Kidney (tissue), 13 donors: ENCODE measurements at regions not wholly inside any gene's neighbourhood (a gene's known extent, or its start where the extent isn't known, plus 50 kb on each side); places are given as distances from the start of the nearest gene placed in this dataset.
A peak's percentile ranks its signal among the peaks of the same experiment; 100 is the strongest.

Experiments
- DNase-seq, 5 donors: peaks; one replicate each; pipeline ENCODE4 v3.0.0-alpha.2; 2013 to 2020
- FAIRE-seq: peaks from 2 replicates; lab custom pipeline; 2012; peaks lifted over from hg19 to GRCh38; lab: Jason Lieb, UNC
- H3K27ac ChIP-seq, 2 donors: one replicate each; pipeline ENCODE4 v1.7.0; 2013; ENCODE audit warnings: low read depth in 2 of 2, low read length in 2 of 2, inconsistent platforms in 1 of 2
- H3K27me3 ChIP-seq: one replicate; pipeline ENCODE4 v1.7.1; 2013; ENCODE audit warnings: low read length, inconsistent platforms; ENCODE audit not compliant: control insufficient read depth, insufficient read depth
- H3K36me3 ChIP-seq, 3 donors: one replicate each; pipeline versions ENCODE4 v1.7.0 to v1.7.1; 2013; ENCODE audit warnings: low read length in 3 of 3, control low read depth in 1 of 3, inconsistent platforms in 1 of 3; ENCODE audit not compliant: insufficient read depth in 3 of 3, control insufficient read depth in 2 of 3
- H3K4me1 ChIP-seq, 3 donors: one replicate each; pipeline versions ENCODE4 v1.7.0 to v1.7.1; 2013; ENCODE audit warnings: low read length in 3 of 3, inconsistent platforms in 1 of 3, low read depth in 1 of 3; ENCODE audit not compliant: control insufficient read depth in 2 of 3, insufficient read depth in 2 of 3
- H3K4me3 ChIP-seq, 3 donors: one replicate each; pipeline versions ENCODE4 v1.7.0 to v1.8.1; 2013; ENCODE audit warnings: low read length in 3 of 3, control low read depth in 1 of 3, inconsistent platforms in 1 of 3
- H3K9ac ChIP-seq, 3 donors: one replicate each; pipeline versions ENCODE4 v1.7.0 to v1.7.1; 2013; ENCODE audit warnings: low read length in 3 of 3, control low read depth in 1 of 3, inconsistent platforms in 1 of 3
- H3K9me3 ChIP-seq, 3 donors: one replicate each; pipeline versions ENCODE4 v1.7.0 to v1.7.1; 2013; ENCODE audit warnings: low read length in 3 of 3, control low read depth in 1 of 3, inconsistent platforms in 1 of 3; ENCODE audit not compliant: control insufficient read depth in 2 of 3, insufficient read depth in 1 of 3
- CTCF ChIP-seq: IDR thresholded peaks from 3 replicates; pipeline ENCODE4 v1.5.1; 2012; ENCODE audit warnings: mild to moderate bottlenecking, moderate library complexity, borderline replicate concordance; ENCODE audit not compliant: insufficient read depth; ENCODE audit errors: extremely low read depth
- intact Hi-C: fragments of 100-400 bp; cut with DNase I; formaldehyde crosslinking; loops from one replicate; pipeline ENCODE4 v1.11.1; 2022
- donor health status: control.
- donor health status: control.
- donor health status: control.
- donor health status: control.
- donor health status: control.
- donor health status: DM: yes; HTN: yes; CAD: no.
- donor health status: Normal renal cell carcinoma (clear cell type).

GRCh38 chr6:14974792-14975470, 270.9 kb upstream of the JARID2 start:
- FAIRE-seq (no peak), DNase-seq (no peak)
- Histone ChIP-seq H3K4me3 (no peak overlapping the region), H3K9ac (no peak overlapping the region), H3K9me3 (no peaks in the 10 kb centered on the region), H3K27ac (no peak overlapping the region), H3K36me3 (no peaks in the 10 kb centered on the region), H3K27me3 (no peaks in the 10 kb centered on the region), H3K4me1 (no peaks in the 10 kb centered on the region)
- TF ChIP-seq CTCF = no peak
- intact Hi-C loops = no loop called here

GRCh38 chr6:14975471-14975817, 270.4 kb upstream of the JARID2 start:
- no peak for FAIRE-seq

GRCh38 chr6:14977747-14978382, 268.0 kb upstream of the JARID2 start:
- intact Hi-C loops = no loop called here
- no peak for FAIRE-seq
- H3K27me3 ChIP-seq = no peaks in the 10 kb centered on the region

More at GRCh38 chr6:14975471-14975817, 270.4 kb upstream of the JARID2 start:
- intact Hi-C loops = no loop called here
- Histone ChIP-seq H3K27ac (no peak overlapping the region), H3K4me3 (no peak overlapping the region), H3K27me3 (no peaks in the 10 kb centered on the region), H3K9me3 (no peaks in the 10 kb centered on the region), H3K9ac (no peak overlapping the region), H3K36me3 (no peaks in the 10 kb centered on the region), H3K4me1 (no peaks in the 10 kb centered on the region)
- TF ChIP-seq CTCF = no peak
- DNase-seq = peak in 2 of 5 donors; percentile 41 to 73

More at GRCh38 chr6:14977747-14978382, 268.0 kb upstream of the JARID2 start:
- TF ChIP-seq CTCF = no peak
- H3K36me3 ChIP-seq = no peaks in the 10 kb centered on the region
- H3K4me1 ChIP-seq = no peaks in the 10 kb centered on the region
- no peaks in the 10 kb centered on the region for H3K9me3 ChIP-seq
- H3K4me3 ChIP-seq = no peak overlapping the region
- DNase-seq = no peak
- no peak overlapping the region for H3K27ac ChIP-seq
- no peak overlapping the region for H3K9ac ChIP-seq
